Naive thymus-derived CD8-positive, alpha-beta T cell (primary cell): ENCODE measurements at regions not wholly inside any gene's neighbourhood (a gene's known extent, or its start where the extent isn't known, plus 50 kb on each side); places are given as distances from the start of the nearest gene placed in this dataset.

Experiments used
- ATAC-seq, 2 donors: fragments of 150-1000 bp; cut with Tn5 transposase in 1 of 2; sonication (Bioruptor Pico), chemical (Tn5 transposase) in 1 of 2; 1 replicate in 1 of 2; 2 replicates in 1 of 2; pipeline ENCODE4 v1.10.0; 2021; ENCODE audit warnings: mild to moderate bottlenecking in 2 of 2, moderate library complexity in 2 of 2
- POLR2A ChIA-PET: fragments of 350-600 bp; sonication (Branson Sonifier 250); formaldehyde crosslinking; loops from one replicate; lab custom pipeline; 2021; ENCODE audit warnings: antibody characterized with exemption; lab: Charles Lee
- DNase-seq, 10 donors: peaks; one replicate each; pipeline versions ENCODE4 v3.0.0 to v3.0.0-alpha.2; 2020 to 2022
- H3K27ac Mint-ChIP-seq, 10 donors: one replicate each; pipeline ENCODE4 v1.8.0; 2020 to 2022; ENCODE audit warnings: mild to moderate bottlenecking in 10 of 10, mixed read lengths in 10 of 10, moderate library complexity in 4 of 10, inconsistent platforms in 1 of 10
- H3K27me3 Mint-ChIP-seq, 5 donors: one replicate each; pipeline ENCODE4 v1.8.0; 2021 to 2022; ENCODE audit warnings: mixed read lengths in 5 of 5
- H3K36me3 Mint-ChIP-seq, 3 donors: one replicate each; pipeline ENCODE4 v1.8.0; 2020 to 2022; ENCODE audit warnings: mixed read lengths in 3 of 3, mild to moderate bottlenecking in 2 of 3, inconsistent platforms in 1 of 3
- H3K4me1 Mint-ChIP-seq, 4 donors: one replicate each; pipeline ENCODE4 v1.8.0; 2021 to 2022; ENCODE audit warnings: mixed read lengths in 4 of 4
- H3K4me3 Mint-ChIP-seq, 10 donors: one replicate each; pipeline ENCODE4 v1.8.0; 2020 to 2022; ENCODE audit warnings: mild to moderate bottlenecking in 10 of 10, mixed read lengths in 10 of 10, moderate library complexity in 6 of 10, inconsistent platforms in 1 of 10
- H3K9me3 Mint-ChIP-seq, 9 donors: one replicate each; pipeline ENCODE4 v1.8.0; 2020 to 2022; ENCODE audit warnings: mixed read lengths in 9 of 9, mild to moderate bottlenecking in 3 of 9, inconsistent platforms in 1 of 9, moderate library complexity in 1 of 9

GRCh38 chr16:9141813-9142212, 50.4 kb downstream of the HAPSTR1 start:
- ATAC-seq: no peak
- peak in 1 of 10 donors; percentile 21 for DNase-seq
- H3K4me3 Mint-ChIP-seq: no peak overlapping the region
- no peaks in the 10 kb centered on the region for H3K9me3 Mint-ChIP-seq
- H3K4me1 Mint-ChIP-seq: peaks cover 10 to 17% (median 14%) of the 10 kb centered on the region in 4 donors
- H3K36me3 Mint-ChIP-seq: no peaks in the 10 kb centered on the region
- POLR2A ChIA-PET: no interaction called here
- no peak overlapping the region for H3K27ac Mint-ChIP-seq
- H3K27me3 Mint-ChIP-seq: peaks cover 0 to 4% (median 3%) of the 10 kb centered on the region in 5 donors

- no peaks in the 10 kb centered on the region for H3K9me3 Mint-ChIP-seq
- POLR2A ChIA-PET: no interaction called here
- DNase-seq: no peak
- peaks cover 5 to 10% (median 9%) of the 10 kb centered on the region in 4 donors for H3K4me1 Mint-ChIP-seq
- no peak overlapping the region for H3K27ac Mint-ChIP-seq
- peaks cover 0 to 8% (median 2%) of the 10 kb centered on the region in 5 donors for H3K27me3 Mint-ChIP-seq
- H3K4me3 Mint-ChIP-seq: no peak overlapping the region
- no peak for ATAC-seq
- H3K36me3 Mint-ChIP-seq: no peaks in the 10 kb centered on the region
Measured at GRCh38 chr16:9144106-9144505, 52.7 kb downstream of the HAPSTR1 start.

GRCh38 chr16:9148374-9149015, 57.1 kb downstream of the HAPSTR1 start:
- H3K27ac Mint-ChIP-seq: peak overlapping the region in 1 of 10 donors; percentile 43

GRCh38 chr16:9151074-9151473, 59.6 kb downstream of the HAPSTR1 start:
- POLR2A ChIA-PET: interaction anchor here (0.7 to 1.1 kb wide), 2 partner anchors 123 to 576 kb away, joined by 5 to 7 read pairs; no protein-coding TSS in a partner anchor
- Mint-ChIP-seq H3K9me3 (peaks cover 0 to 5% (median 0%) of the 10 kb centered on the region in 9 donors), H3K4me1 (peaks cover 0 to 5% (median 0%) of the 10 kb centered on the region in 4 donors), H3K4me3 (no peak overlapping the region), H3K27ac (no peak overlapping the region), H3K36me3 (peaks cover 0 to 2% (median 0%) of the 10 kb centered on the region in 3 donors), H3K27me3 (peaks cover 10 to 31% (median 15%) of the 10 kb centered on the region in 5 donors)
- ATAC-seq (no peak), DNase-seq (no peak)

More at GRCh38 chr16:9148374-9149015, 57.1 kb downstream of the HAPSTR1 start:
- peaks cover 0 to 2% (median 0%) of the 10 kb centered on the region in 3 donors for H3K36me3 Mint-ChIP-seq
- no peak overlapping the region for H3K4me3 Mint-ChIP-seq
- peaks cover 0 to 4% (median under 1%) of the 10 kb centered on the region in 4 donors for H3K4me1 Mint-ChIP-seq
- POLR2A ChIA-PET: no interaction called here
- peaks cover 0 to 5% (median 0%) of the 10 kb centered on the region in 9 donors for H3K9me3 Mint-ChIP-seq
- ATAC-seq (no peak), DNase-seq (peak in 1 of 10 donors; percentile 45)
- H3K27me3 Mint-ChIP-seq: peaks cover 5 to 9% (median 7%) of the 10 kb centered on the region in 5 donors

- no peak for ATAC-seq
- POLR2A ChIA-PET: interaction anchor here (0.7 to 1.1 kb wide), 2 partner anchors 123 to 576 kb away, joined by 5 to 7 read pairs; no protein-coding TSS in a partner anchor
- peaks cover 0 to 5% (median 0%) of the 10 kb centered on the region in 9 donors for H3K9me3 Mint-ChIP-seq
- peaks cover 0 to 5% (median 0%) of the 10 kb centered on the region in 4 donors for H3K4me1 Mint-ChIP-seq
- H3K4me3 Mint-ChIP-seq: no peak overlapping the region
- no peak overlapping the region for H3K27ac Mint-ChIP-seq
- DNase-seq: peak in 1 of 10 donors; percentile 18
- peaks cover 0 to 2% (median 0%) of the 10 kb centered on the region in 3 donors for H3K36me3 Mint-ChIP-seq
- peaks cover 11 to 31% (median 16%) of the 10 kb centered on the region in 5 donors for H3K27me3 Mint-ChIP-seq
Measured at GRCh38 chr16:9151597-9151996, 60.2 kb downstream of the HAPSTR1 start.

- Mint-ChIP-seq H3K4me1 (peaks cover 0 to 5% (median 0%) of the 10 kb centered on the region in 4 donors), H3K27ac (no peak overlapping the region), H3K9me3 (peaks cover 0 to 5% (median 0%) of the 10 kb centered on the region in 9 donors), H3K4me3 (no peak overlapping the region), H3K27me3 (peaks cover 16 to 37% (median 18%) of the 10 kb centered on the region in 5 donors), H3K36me3 (peaks cover 0 to 2% (median 0%) of the 10 kb centered on the region in 3 donors)
- ATAC-seq (no peak), DNase-seq (peak in 1 of 10 donors; percentile 21)
- POLR2A ChIA-PET: no interaction called here
Measured at GRCh38 chr16:9152649-9153501, 61.4 kb downstream of the HAPSTR1 start.

GRCh38 chr16:9153502-9153864, 62.0 kb downstream of the HAPSTR1 start:
- peaks cover 0 to 5% (median 0%) of the 10 kb centered on the region in 9 donors for H3K9me3 Mint-ChIP-seq
- ATAC-seq (no peak), DNase-seq (no peak)
- H3K36me3 Mint-ChIP-seq: peaks cover 0 to 2% (median 0%) of the 10 kb centered on the region in 3 donors
- H3K4me3 Mint-ChIP-seq: no peak overlapping the region
- peaks cover 16 to 43% (median 20%) of the 10 kb centered on the region in 5 donors for H3K27me3 Mint-ChIP-seq
- H3K27ac Mint-ChIP-seq: no peak overlapping the region
- POLR2A ChIA-PET: no interaction called here
- H3K4me1 Mint-ChIP-seq: peaks cover 0 to 5% (median 0%) of the 10 kb centered on the region in 4 donors

GRCh38 chr16:9154567-9155410, 63.3 kb downstream of the HAPSTR1 start:
- H3K27ac Mint-ChIP-seq: peak overlapping the region in 2 of 10 donors; percentile 24 to 60
- no peak overlapping the region for H3K4me3 Mint-ChIP-seq
- peaks cover 0 to 3% (median 2%) of the 10 kb centered on the region in 3 donors for H3K36me3 Mint-ChIP-seq
- ATAC-seq (no peak), DNase-seq (no peak)
- peaks cover 17 to 56% (median 25%) of the 10 kb centered on the region in 5 donors for H3K27me3 Mint-ChIP-seq
- POLR2A ChIA-PET: no interaction called here
- peaks cover 0 to 5% (median 0%) of the 10 kb centered on the region in 9 donors for H3K9me3 Mint-ChIP-seq
- H3K4me1 Mint-ChIP-seq: peaks cover 0 to 5% (median under 1%) of the 10 kb centered on the region in 4 donors

- Mint-ChIP-seq H3K36me3 (peaks cover 0 to 3% (median 2%) of the 10 kb centered on the region in 3 donors), H3K27me3 (peaks cover 19 to 65% (median 33%) of the 10 kb centered on the region in 5 donors), H3K27ac (no peak overlapping the region), H3K4me3 (no peak overlapping the region), H3K4me1 (peaks cover 3 to 7% (median 5%) of the 10 kb centered on the region in 4 donors), H3K9me3 (peaks cover 0 to 5% (median 0%) of the 10 kb centered on the region in 9 donors)
- ATAC-seq (no peak), DNase-seq (peak in 1 of 10 donors; percentile 8)
- POLR2A ChIA-PET: no interaction called here
Measured at GRCh38 chr16:9155871-9156270, 64.4 kb downstream of the HAPSTR1 start.

GRCh38 chr16:9159839-9160550, 68.6 kb downstream of the HAPSTR1 start:
- Mint-ChIP-seq H3K4me1 (peaks cover 0 to 7% (median 4%) of the 10 kb centered on the region in 4 donors), H3K27me3 (peaks cover 16 to 52% (median 24%) of the 10 kb centered on the region in 5 donors), H3K27ac (peak overlapping the region in 1 of 10 donors; percentile 77), H3K4me3 (no peak overlapping the region), H3K9me3 (peaks cover 0 to 2% (median 0%) of the 10 kb centered on the region in 9 donors), H3K36me3 (peaks cover 0 to 3% (median 0%) of the 10 kb centered on the region in 3 donors)
- POLR2A ChIA-PET: no interaction called here
- no peak for ATAC-seq
- DNase-seq: peak in 3 of 10 donors; percentile 25 to 44 (median 38)

GRCh38 chr16:9160551-9160911, 69.1 kb downstream of the HAPSTR1 start:
- DNase-seq (no peak), ATAC-seq (no peak)
- H3K27ac Mint-ChIP-seq: no peak overlapping the region
- H3K4me3 Mint-ChIP-seq: no peak overlapping the region
- POLR2A ChIA-PET: no interaction called here
- H3K4me1 Mint-ChIP-seq: peaks cover 0 to 7% (median 4%) of the 10 kb centered on the region in 4 donors
- peaks cover 0 to 2% (median 0%) of the 10 kb centered on the region in 9 donors for H3K9me3 Mint-ChIP-seq
- peaks cover 13 to 49% (median 21%) of the 10 kb centered on the region in 5 donors for H3K27me3 Mint-ChIP-seq
- H3K36me3 Mint-ChIP-seq: peaks cover 0 to 3% (median 0%) of the 10 kb centered on the region in 3 donors
